ACHN (cell line): ENCODE measurements at regions not wholly inside any gene's neighbourhood (a gene's known extent, or its start where the extent isn't known, plus 50 kb on each side); places are given as distances from the start of the nearest gene placed in this dataset.
"Not testable (repeated sequence)": the region's sequence is repeated elsewhere in the genome, so short reads cannot be mapped to it uniquely, and the experiment has no call there.

Experiments used
- DNase-seq: peaks from one replicate; pipeline ENCODE4 v3.0.0-alpha.2; 2015
- in situ Hi-C: cut with HindIII; loops from 2 replicates; pipeline ENCODE4 v1.10.0; 2017; ENCODE audit warnings: low sequenced_read_pairs, low pct_ligation_motif_present, low pct_unique_long_range_greater_than_20kb

DNA sequence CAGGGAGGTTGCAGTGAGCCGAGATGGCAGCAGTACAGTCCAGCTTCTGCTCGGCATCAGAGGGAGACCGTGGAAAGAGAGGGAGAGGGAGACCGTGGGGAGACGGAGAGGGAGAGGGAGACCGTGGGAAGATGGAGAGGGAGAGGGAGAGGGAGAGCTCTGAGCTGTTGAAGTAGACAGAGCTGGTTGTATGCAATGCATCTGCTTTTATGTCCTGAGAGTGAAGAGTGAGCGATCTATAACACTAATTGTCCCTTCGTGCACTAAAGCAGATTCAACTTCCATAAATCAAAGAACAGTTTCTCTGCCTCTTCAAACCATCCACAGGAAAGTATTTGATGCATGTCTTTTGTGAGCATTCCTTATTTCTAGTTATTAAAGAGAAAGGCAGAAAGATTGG, 300.6 kb downstream of the FLRT2 start:
- DNase-seq, in situ Hi-C loops: not testable (repeated sequence)

- in situ Hi-C loops, DNase-seq: not testable (repeated sequence)
These were observed 299.7 kb downstream of the FLRT2 start for GRCh38 chr14:85829601-85830000.

- no peak for DNase-seq
- in situ Hi-C loops, result no loop called here
These were observed 294.6 kb downstream of the FLRT2 start for GRCh38 chr14:85824526-85824925.

DNA sequence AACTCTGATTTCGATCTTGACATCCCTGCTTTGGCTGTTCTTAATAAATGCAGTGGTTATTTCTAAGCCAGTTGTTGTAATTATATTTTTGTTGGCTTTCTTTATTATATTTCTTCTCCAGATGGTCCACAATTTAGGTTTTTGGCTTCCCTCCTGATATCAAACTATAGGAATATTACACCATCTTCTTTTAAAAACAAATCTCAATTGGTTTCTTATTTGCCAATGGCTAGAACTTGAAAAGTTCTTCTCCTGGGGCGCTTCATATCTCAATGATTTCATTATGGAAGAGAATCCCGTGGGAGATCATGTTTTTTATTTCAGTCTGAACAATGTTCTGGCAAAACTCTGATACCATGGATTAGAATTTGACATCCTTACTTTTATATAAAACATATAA, 292.3 kb downstream of the FLRT2 start:
- in situ Hi-C loops, result no loop called here
- DNase-seq, result no peak

- in situ Hi-C loops, result no loop called here
- DNase-seq, result no peak
These were observed 287.5 kb downstream of the FLRT2 start for GRCh38 chr14:85817430-85817829.

- in situ Hi-C loops, result no loop called here
- DNase-seq, result no peak
These were observed 283.1 kb downstream of the FLRT2 start for GRCh38 chr14:85813040-85813439.

DNA sequence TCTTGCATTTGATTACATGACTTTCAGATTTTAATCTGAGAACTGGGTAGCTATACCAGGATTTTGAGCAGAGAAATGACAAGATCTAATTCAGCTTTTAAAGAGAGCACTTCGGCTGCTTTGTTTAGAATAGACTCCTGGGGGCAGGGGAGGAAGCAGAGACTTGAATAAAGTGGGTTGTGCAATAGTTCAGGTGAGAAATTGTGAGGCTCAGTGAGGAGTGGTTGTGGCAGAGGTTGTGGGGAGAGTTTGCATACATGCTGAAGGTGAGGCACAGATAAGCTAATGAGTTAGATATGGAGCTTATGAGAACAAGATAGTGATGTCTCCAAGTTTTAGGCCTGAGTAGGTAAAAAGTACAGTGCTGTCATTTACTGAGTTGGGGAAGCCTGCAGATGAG, 281.4 kb downstream of the FLRT2 start:
- in situ Hi-C loops, result no loop called here
- DNase-seq, result no peak

DNA sequence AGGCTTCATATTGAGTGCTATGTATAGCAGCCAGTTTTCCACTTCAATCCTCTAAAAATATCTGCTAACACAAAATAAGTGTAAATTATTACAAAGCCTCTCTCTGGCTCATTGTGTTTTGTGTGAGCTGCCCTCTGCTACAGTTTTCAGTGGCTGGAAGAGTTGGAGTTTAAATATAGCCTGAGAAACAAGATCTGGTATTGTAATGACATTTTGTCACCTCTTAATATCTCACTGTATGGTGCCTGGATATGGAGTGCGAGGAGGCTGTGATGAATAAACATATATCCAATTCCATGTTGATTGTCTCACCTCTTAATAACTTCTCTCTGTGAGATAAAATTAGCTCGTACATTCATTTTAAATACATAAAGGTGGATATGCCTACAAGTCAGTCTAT, 269.7 kb downstream of the FLRT2 start:
- DNase-seq, result no peak
- in situ Hi-C loops, result no loop called here

GRCh38 chr14:85798856-85799255, 268.9 kb downstream of the FLRT2 start:
- DNase-seq, result no peak

GRCh38 chr14:85793533-85793932, 263.6 kb downstream of the FLRT2 start:
- in situ Hi-C loops, result no loop called here
- DNase-seq, result no peak

More at GRCh38 chr14:85798856-85799255, 268.9 kb downstream of the FLRT2 start:
- in situ Hi-C loops, result no loop called here

GRCh38 chr14:85789506-85789905, 259.6 kb downstream of the FLRT2 start:
- in situ Hi-C loops, result no loop called here
- no peak for DNase-seq

DNA sequence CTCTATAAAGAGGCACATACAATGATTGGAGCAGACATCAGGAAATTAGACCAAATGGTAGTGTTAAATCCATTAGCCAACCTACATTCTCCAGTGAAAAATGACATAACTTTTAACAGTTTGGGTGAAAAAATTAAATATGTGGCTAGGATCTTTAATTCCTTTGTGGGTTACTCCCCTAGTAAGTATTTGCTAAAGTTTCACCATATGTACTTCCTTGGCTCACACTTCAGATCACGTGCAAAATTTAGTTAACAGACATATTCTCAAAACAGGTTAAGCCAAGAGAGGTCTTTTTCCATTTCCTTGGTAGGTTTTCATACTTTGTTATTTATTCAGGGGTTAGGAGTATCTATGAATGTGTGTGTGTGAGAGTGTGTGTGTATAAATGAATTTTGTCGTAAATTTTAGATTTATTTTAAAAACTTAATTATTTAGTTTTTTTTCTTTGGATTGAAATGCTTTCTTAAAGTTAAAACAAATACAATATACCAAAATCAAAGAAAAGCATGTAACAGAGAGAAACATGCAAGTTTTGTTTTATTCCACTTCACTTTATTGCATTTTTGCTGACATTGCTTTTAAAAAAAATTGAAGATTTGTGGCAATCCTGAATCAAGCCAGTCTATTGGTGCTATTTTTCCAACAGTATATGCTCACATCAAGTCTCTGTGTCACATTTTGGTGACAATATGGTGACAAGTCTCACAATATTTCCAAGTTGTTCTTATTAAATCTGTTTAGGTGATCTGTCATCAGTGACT, 258.7 kb downstream of the FLRT2 start:
- in situ Hi-C loops, result no loop called here
- no peak for DNase-seq

- in situ Hi-C loops, result no loop called here
- DNase-seq, result no peak
These were observed 236.4 kb downstream of the FLRT2 start for GRCh38 chr14:85766295-85766694.

DNA sequence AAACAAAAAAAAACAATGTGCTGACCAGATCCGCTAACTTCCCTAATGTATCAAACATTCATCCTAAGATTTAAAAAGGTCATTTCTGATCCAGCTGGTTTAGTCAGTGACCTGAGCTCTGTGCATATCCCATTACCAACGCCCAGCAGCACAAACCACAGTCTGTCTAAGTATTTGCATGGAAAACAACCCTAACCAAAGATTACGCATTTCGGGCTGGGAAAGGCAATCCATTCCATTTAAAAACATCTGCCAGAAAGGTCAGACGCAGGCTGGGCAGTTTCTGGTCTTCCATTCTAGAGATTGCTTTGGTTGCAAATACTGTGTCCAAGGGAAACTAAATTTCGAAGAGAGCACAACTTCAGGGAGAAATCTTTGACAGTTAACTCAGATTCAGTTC, 234.9 kb downstream of the FLRT2 start:
- in situ Hi-C loops, result no loop called here
- DNase-seq, result no peak

- in situ Hi-C loops, result no loop called here
These were observed 232.6 kb downstream of the FLRT2 start for GRCh38 chr14:85762526-85762925.

DNA sequence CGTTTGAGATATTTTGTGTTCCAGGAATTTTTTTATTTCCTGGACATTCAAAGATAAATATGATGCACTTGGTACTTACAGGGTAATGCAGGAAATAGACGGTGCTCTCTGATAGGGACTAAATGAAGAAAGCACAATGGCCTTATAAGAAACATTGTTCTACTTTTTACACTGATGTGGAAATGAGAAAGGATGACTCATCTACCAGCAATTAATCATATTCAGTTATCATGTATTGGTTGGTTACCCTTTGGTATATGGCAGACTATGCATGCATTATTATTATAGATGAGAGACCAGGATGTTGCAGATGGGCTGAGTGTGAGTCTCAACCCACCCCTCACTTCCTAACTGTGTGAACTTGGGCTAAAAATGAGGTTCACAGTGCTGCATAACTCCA, 222.2 kb downstream of the FLRT2 start:
- no peak for DNase-seq
- in situ Hi-C loops, result no loop called here

More at GRCh38 chr14:85762526-85762925, 232.6 kb downstream of the FLRT2 start:
- DNase-seq, result no peak

DNA sequence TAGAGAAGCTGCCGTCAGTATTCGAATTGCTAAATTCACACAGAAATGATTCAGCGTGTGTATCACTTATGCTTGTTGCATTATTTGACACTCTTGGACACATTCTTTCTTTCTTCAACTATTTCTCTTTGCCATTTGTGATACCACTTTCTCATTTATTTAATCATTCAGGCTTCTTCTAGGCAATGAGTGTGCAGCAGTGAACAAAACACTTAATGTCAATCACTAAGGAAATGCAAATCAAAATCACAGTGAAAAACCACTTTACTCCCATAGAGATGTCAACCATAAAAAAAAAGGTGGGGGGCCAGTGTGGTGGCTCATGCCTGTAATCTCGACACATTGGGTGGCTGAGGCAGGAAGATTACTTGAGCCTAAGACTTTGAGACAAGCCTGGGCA, 214.6 kb downstream of the FLRT2 start:
- in situ Hi-C loops, result no loop called here
- no peak for DNase-seq

DNA sequence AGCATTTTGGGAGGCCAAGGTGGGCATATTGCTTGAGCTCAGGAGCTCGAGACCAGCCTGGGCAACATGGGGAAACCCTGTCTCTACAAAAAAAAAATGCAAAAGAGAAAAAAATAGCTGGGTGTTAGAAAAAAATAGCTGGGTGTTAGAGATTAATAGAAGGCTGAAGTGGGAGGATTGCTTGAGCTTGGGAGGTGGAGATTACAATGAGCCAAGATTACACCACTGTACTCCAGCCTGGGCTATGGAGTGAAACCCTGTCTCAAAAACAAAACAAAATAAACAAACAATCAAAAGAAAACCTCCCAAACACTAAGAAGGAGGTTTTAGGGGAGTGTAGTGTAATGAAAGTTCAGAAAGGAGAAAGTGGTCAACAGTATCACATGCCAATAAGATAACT, 202.1 kb downstream of the FLRT2 start:
- no peak for DNase-seq
- in situ Hi-C loops, result no loop called here

GRCh38 chr14:85731186-85731585, 201.2 kb downstream of the FLRT2 start:
- in situ Hi-C loops, result no loop called here

GRCh38 chr14:85728476-85729065, 198.6 kb downstream of the FLRT2 start:
- in situ Hi-C loops, result no loop called here

More at GRCh38 chr14:85731186-85731585, 201.2 kb downstream of the FLRT2 start:
- no peak for DNase-seq

More at GRCh38 chr14:85728476-85729065, 198.6 kb downstream of the FLRT2 start:
- DNase-seq, result no peak
